Testis (tissue), 2 donors: ENCODE measurements at regions not wholly inside any gene's neighbourhood (a gene's known extent, or its start where the extent isn't known, plus 50 kb on each side); places are given as distances from the start of the nearest gene placed in this dataset.

ENCODE experiments used
- CTCF ChIP-seq, 3 experiments: fragments of 450-650 bp in 2 of 3; fragments of 200-600 bp in 1 of 3; sonication (generic) in 1 of 3; IDR thresholded peaks; one replicate each; pipeline ENCODE4 v1.5.1; 2016 to 2019; ENCODE audit warnings: antibody characterized with exemption in 3 of 3, mild to moderate bottlenecking in 2 of 3, moderate library complexity in 1 of 3
- POLR2A ChIP-seq: fragments of 450-650 bp; IDR thresholded peaks from one replicate; pipeline ENCODE4 v1.6.1; 2017; ENCODE audit warnings: antibody characterized with exemption, mild to moderate bottlenecking, moderate library complexity

GRCh38 chr11:33982661-33983060 is 68.9 kb upstream of the CAPRIN1 start:
- TF ChIP-seq CTCF (IDR thresholded peaks at IDR 0.05) (no peak), POLR2A (no peak)
